NCI-H146 treated with DMSO at 0.1 percent for 48 hours (cell line): ENCODE measurements at regions not wholly inside any gene's neighbourhood (a gene's known extent, or its start where the extent isn't known, plus 50 kb on each side); places are given as distances from the start of the nearest gene placed in this dataset.
"Not testable (repeated sequence)": the region's sequence is repeated elsewhere in the genome, so short reads cannot be mapped to it uniquely, and the experiment has no call there.

ENCODE experiments used
- DNase-seq: peaks from one replicate; lab custom pipeline; 2025; ENCODE audit not compliant: unreplicated experiment; lab: John Stamatoyannopoulos, UW

DNA sequence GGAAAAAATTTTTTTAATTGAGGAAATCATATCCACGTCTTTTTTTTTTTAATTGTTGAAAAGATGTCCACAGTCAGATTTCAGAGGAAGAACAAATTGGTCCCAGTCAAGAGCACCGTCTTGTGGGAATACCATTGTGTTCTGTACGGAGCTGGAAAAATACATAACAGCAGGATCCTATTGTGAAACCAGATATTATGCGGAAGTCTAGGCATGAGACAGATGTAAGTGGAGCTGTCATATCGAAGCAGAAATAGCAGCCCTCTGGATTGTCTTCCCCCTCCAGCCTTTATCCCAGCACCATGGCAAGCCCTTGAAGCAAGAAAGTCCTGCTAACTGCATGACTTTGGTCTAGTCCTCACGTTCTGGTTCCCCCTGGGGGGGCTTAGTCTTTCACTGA is 391.6 kb upstream of the ASIC2 start:
- no peak for DNase-seq

GRCh38 chr17:33686171-33686570 is 393.1 kb upstream of the ASIC2 start:
- no peak for DNase-seq

- DNase-seq: no peak
Measured at GRCh38 chr17:33687831-33688230, 394.7 kb upstream of the ASIC2 start.

- DNase-seq: no peak
Measured at GRCh38 chr17:33688771-33689170, 395.7 kb upstream of the ASIC2 start.

DNA sequence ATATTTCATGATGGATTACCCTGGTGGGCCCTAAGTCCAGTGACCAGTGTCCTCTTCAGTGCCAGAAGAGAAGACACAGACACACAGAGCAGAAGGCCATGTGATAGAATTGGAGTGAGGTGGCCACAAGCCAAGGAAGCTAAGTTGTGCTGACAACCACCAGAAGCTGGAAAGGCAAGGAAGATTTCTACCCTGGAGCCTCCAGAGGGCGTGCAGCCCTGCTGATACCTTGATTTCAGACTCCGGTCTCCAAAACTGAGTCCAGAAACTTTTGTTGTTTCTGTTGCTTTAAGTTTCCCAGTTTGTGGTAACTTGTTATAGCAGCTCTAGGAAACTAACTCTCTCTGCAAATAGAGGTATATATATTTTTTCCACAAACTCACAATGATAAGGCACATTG is 396.6 kb upstream of the ASIC2 start:
- DNase-seq: no peak

DNA sequence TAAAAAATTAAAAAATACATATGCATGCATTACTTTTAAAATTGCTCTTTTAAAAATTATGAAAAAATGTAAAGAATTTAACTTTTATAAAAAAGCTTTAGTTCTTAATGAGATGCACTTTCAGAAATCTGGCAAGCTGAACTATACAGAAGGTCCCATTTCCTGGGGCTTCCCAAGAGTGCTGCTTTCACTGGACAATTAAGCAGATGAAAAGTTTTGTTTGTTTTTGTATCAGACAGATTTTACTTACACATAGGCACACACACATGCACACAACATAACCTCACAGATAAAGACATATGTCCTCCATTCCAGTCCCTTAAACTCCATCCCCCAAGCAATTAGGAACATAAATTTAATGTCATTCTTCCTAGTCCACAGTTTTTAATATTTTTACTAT is 402.3 kb upstream of the ASIC2 start:
- DNase-seq: no peak

DNA sequence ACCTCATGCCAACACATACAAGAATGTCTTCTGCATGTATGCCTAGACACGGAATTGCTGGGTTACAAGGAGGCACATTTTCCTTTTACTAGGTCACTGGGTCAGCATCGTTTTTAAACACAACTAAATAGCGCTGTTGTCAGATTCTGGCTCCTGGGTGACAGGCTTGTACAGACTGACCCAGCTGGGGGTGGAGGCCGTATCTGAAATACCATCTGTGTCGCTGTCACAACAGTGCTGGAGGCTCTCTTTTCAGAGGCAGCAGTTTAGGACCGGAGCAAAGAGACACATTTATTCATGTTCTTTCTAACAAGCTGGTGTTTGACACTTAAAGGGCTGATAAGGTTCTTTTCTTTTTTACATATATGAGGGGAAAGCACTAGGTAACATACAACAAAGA is 403.0 kb upstream of the ASIC2 start:
- no peak for DNase-seq

- no peak for DNase-seq
Measured at GRCh38 chr17:33697557-33697956, 404.5 kb upstream of the ASIC2 start.

GRCh38 chr17:33701910-33702309 is 408.8 kb upstream of the ASIC2 start:
- DNase-seq: no peak

- no peak for DNase-seq
Measured at GRCh38 chr17:33704856-33705255, 411.8 kb upstream of the ASIC2 start.

- no peak for DNase-seq
Measured at GRCh38 chr17:33709881-33710280, 416.8 kb upstream of the ASIC2 start.

- DNase-seq: no peak
Measured at GRCh38 chr17:33712120-33712519, 419.0 kb upstream of the ASIC2 start.

DNA sequence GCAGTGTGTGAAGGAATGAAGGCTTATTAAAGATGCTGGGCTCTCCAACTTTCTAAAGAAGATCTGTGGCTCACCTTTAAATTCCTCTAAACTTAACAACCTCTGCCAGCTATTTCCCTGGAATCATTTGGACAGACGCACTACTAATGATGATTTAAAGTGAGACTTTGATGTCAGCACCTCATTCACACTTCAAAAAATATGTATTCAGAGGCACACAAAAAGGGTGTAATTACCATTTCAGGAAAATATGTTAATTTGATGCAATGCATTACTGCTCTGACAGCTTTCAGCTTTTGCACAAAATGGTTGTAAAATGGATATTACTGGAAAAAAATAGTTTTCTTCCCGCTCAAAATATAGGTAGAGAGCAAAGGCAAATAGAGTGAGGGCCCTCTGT is 423.9 kb upstream of the ASIC2 start:
- no peak for DNase-seq

- not testable (repeated sequence) for DNase-seq
Measured at GRCh38 chr17:33723736-33724135, 430.6 kb upstream of the ASIC2 start.

- no peak for DNase-seq
Measured at GRCh38 chr17:33725675-33726271, 432.7 kb upstream of the ASIC2 start.

- DNase-seq: no peak
Measured at GRCh38 chr17:33730131-33730530, 437.0 kb upstream of the ASIC2 start.

DNA sequence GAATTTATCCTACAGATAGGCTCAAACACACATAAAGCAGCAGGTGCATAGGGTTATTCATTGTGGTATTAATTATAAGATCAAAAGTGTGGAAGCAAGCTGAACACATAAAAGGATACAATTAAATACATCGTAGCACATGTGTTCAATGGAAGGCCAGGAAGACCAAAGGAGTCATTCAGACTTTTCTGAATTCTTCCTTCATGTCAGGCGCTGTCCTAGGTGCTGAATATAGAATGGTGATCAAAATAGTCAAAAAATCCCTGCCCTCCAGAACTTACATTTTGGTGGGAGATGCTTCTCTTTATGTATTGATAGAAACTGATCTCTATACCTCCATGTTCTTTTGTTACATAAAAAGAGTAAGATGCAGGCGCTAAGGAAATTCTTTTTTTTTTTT is 439.0 kb upstream of the ASIC2 start:
- no peak for DNase-seq

- no peak for DNase-seq
Measured at GRCh38 chr17:33739714-33740113, 446.6 kb upstream of the ASIC2 start.

DNA sequence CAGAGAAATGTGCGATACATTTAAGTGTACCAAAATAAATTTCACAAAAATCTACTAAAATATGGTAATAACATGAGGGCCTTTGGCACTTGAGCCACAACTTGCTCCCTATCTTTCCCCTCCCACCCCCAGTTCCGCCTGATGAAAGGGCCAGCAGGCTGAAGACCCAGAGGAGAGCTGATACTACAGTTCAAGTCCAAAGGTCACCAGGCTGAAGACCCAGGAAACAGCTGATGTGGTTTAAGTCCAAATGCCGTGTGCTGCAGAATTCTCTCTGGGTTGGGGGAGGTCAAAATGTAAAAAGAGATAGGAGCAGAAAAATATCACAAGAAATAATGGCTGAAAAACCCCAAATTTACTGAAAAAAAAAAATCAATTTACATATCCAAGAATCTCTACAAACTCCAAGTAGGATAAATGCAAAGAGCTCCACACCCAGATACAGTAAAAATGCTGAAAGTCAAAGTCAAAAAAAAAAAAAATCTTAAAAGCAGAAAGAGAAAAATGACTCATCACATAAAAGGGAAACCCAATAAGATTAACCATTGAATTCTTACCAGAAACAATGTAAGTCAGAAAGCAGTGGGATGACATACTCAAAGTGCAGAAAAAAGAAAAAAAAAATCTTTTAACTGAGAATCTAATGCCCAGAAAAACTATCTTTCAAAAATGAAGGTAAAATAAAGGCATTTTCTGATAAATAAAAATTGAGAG is 452.1 kb upstream of the ASIC2 start:
- DNase-seq: no peak

DNA sequence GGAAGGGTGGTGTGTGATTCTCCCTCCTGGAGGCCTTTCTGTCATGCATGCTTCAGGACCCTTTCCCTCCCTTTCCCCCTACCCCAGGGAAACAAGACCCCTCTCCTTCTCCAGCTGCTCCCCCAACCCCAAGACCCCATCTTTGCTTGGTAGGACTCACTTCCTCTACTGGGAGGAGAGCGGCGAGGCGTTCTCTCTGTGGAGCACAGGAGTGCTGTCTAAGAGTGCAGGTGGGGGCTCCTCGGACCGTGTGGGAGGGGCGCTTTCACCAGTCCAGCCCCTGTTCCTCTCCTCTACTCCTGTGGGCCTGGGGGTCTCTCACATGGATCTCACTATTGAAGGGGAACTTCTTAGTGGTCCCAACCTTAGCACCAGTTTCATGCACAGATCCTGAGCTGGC is 456.1 kb upstream of the ASIC2 start:
- no peak for DNase-seq

- DNase-seq: peak; percentile 29
Measured at GRCh38 chr17:33750943-33751701, 458.0 kb upstream of the ASIC2 start.

- DNase-seq: no peak
Measured at GRCh38 chr17:33751702-33752065, 458.6 kb upstream of the ASIC2 start.
